ENCODE measurements at regions not wholly inside any gene's neighbourhood (a gene's known extent, or its start where the extent isn't known, plus 50 kb on each side); places are given as distances from the start of the nearest gene placed in this dataset.

DNA sequence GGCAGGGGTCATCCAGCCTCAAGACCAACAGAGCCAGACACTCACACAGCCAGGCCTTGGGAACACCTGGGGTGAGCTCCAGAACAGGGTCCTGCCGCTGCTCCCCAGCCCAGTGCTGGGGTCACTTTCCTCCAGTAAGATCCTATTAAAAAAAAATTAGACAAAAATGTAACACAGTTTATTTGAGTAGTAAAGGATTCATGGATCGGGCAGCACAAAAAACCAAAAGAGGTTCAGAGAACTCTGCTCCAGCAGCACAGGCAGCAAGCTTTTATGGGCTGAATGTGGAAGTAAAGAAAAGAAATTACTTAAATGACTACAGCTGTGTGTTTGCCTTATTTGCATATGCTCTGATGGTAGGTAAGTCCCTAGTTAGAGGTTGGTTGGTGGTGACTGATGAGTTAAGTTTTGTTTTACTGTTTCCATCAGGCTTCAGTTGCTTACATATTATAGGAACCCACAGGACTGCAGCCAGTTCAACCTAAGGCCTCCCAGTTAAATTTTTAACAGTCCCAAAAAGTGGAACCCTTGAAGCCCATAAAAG, 80.5 kb upstream of the FGFR2 start:
- TF ChIP-seq CTCF (optimal IDR thresholded peaks at IDR 0.05 in 1 of 3, IDR thresholded peaks at IDR 0.05 in 1 of 3, conservative IDR thresholded peaks at IDR 0.05 in 1 of 3; ENCODE audit: extremely low read depth in 1 of 3, insufficient read depth in 2 of 3, low read length in 3 of 3) (no peak), EZH2 (IDR thresholded peaks at IDR 0.05; ENCODE audit: low read length) (no peak)
- FAIRE-seq (no peak), DNase-seq (ENCODE audit: low read depth, low spot score) (no peak)
- no peak overlapping the region for H3K4me3 ChIP-seq (ENCODE audit: control insufficient read depth in 2 of 3, extremely low read depth in 1 of 3, insufficient read depth in 2 of 3, low read depth in 1 of 3, low read length in 3 of 3)
- no peaks in the 10 kb centered on the region for H3K4me1 ChIP-seq (ENCODE audit: control insufficient read depth, extremely low read depth, insufficient read depth, low read length)
- H3K9me1 ChIP-seq (ENCODE audit: control insufficient read depth, extremely low read depth, insufficient read depth, low read length) = no peaks in the 10 kb centered on the region
- no peak overlapping the region for H3K9ac ChIP-seq (ENCODE audit: control insufficient read depth, extremely low read depth, insufficient read depth, low read length)
- no peaks in the 10 kb centered on the region for H3K27me3 ChIP-seq (ENCODE audit: control insufficient read depth, extremely low read depth, insufficient read depth, low read length)
- dilution Hi-C loops (cut with MboI; ENCODE audit: extremely low pct_ligation_motif_present, low sequenced_read_pairs) = no loop called here
- H2AFZ ChIP-seq (ENCODE audit: control insufficient read depth, low read length) = no peak overlapping the region
- no peak overlapping the region for H3K27ac ChIP-seq (ENCODE audit: control insufficient read depth, insufficient read depth, low read length)
- H3K36me3 ChIP-seq (ENCODE audit: control insufficient read depth in 2 of 2, extremely low read depth in 1 of 2, insufficient read depth in 2 of 2, low read length in 2 of 2) = no peaks in the 10 kb centered on the region
- H3K9me3 ChIP-seq (ENCODE audit: control insufficient read depth, low read depth, low read length) = peaks cover 4% of the 10 kb centered on the region
- no peaks in the 10 kb centered on the region for H3K79me2 ChIP-seq (ENCODE audit: control insufficient read depth, insufficient read depth, low read length)
- no peaks in the 10 kb centered on the region for H4K20me1 ChIP-seq (ENCODE audit: control insufficient read depth, extremely low read depth, insufficient read depth, low read length)
- H3K4me2 ChIP-seq (ENCODE audit: control insufficient read depth, extremely low read depth, insufficient read depth, low read depth, low read length) = no peak overlapping the region

- Histone ChIP-seq H3K4me1 (ENCODE audit: control insufficient read depth, extremely low read depth, insufficient read depth, low read length) (no peaks in the 10 kb centered on the region), H2AFZ (ENCODE audit: control insufficient read depth, low read length) (no peak overlapping the region)
- dilution Hi-C loops (cut with MboI; ENCODE audit: extremely low pct_ligation_motif_present, low sequenced_read_pairs) = no loop called here
These were observed 79.6 kb upstream of the FGFR2 start for GRCh38 chr10:121677880-121678279.

More at GRCh38 chr10:121677880-121678279, 79.6 kb upstream of the FGFR2 start:
- Histone ChIP-seq H3K9me3 (ENCODE audit: control insufficient read depth, low read depth, low read length) (peaks cover 4% of the 10 kb centered on the region), H3K36me3 (ENCODE audit: control insufficient read depth in 2 of 2, extremely low read depth in 1 of 2, insufficient read depth in 2 of 2, low read length in 2 of 2) (no peaks in the 10 kb centered on the region), H3K79me2 (ENCODE audit: control insufficient read depth, insufficient read depth, low read length) (no peaks in the 10 kb centered on the region), H3K4me3 (ENCODE audit: control insufficient read depth in 2 of 3, extremely low read depth in 1 of 3, insufficient read depth in 2 of 3, low read depth in 1 of 3, low read length in 3 of 3) (no peak overlapping the region), H3K9me1 (ENCODE audit: control insufficient read depth, extremely low read depth, insufficient read depth, low read length) (no peaks in the 10 kb centered on the region), H3K4me2 (ENCODE audit: control insufficient read depth, extremely low read depth, insufficient read depth, low read depth, low read length) (no peak overlapping the region), H4K20me1 (ENCODE audit: control insufficient read depth, extremely low read depth, insufficient read depth, low read length) (no peaks in the 10 kb centered on the region), H3K9ac (ENCODE audit: control insufficient read depth, extremely low read depth, insufficient read depth, low read length) (no peak overlapping the region), H3K27me3 (ENCODE audit: control insufficient read depth, extremely low read depth, insufficient read depth, low read length) (no peaks in the 10 kb centered on the region), H3K27ac (ENCODE audit: control insufficient read depth, insufficient read depth, low read length) (no peak overlapping the region)
- DNase-seq (ENCODE audit: low read depth, low spot score) (no peak), FAIRE-seq (no peak)
- no peak for TF ChIP-seq CTCF (optimal IDR thresholded peaks at IDR 0.05 in 1 of 3, IDR thresholded peaks at IDR 0.05 in 1 of 3, conservative IDR thresholded peaks at IDR 0.05 in 1 of 3; ENCODE audit: extremely low read depth in 1 of 3, insufficient read depth in 2 of 3, low read length in 3 of 3)
- no peak for TF ChIP-seq EZH2 (IDR thresholded peaks at IDR 0.05; ENCODE audit: low read length)

Measured in keratinocyte (primary cell).